IPS DF 6.9 (cell line): ENCODE measurements at regions not wholly inside any gene's neighbourhood (a gene's known extent, or its start where the extent isn't known, plus 50 kb on each side); places are given as distances from the start of the nearest gene placed in this dataset.

ENCODE experiments used
- DNase-seq: peaks from one replicate; pipeline ENCODE4 v3.0.0-alpha.2; 2013; ENCODE audit warnings: low read depth, low spot score
- H3K27ac ChIP-seq: one replicate; pipeline ENCODE4 v1.5.1; 2013; ENCODE audit warnings: low read length, control low read depth
- H3K27me3 ChIP-seq: 2 replicates; pipeline ENCODE4 v1.6.1; 2013; ENCODE audit warnings: mild to moderate bottlenecking, low read length; ENCODE audit not compliant: control insufficient read depth, insufficient read depth
- H3K36me3 ChIP-seq: 2 replicates; pipeline ENCODE4 v1.6.1; 2013; ENCODE audit warnings: low read length; ENCODE audit not compliant: control insufficient read depth, insufficient read depth
- H3K4me1 ChIP-seq: 2 replicates; pipeline ENCODE4 v1.6.1; 2013; ENCODE audit warnings: low read length; ENCODE audit not compliant: control insufficient read depth, insufficient read depth
- H3K4me3 ChIP-seq: 2 replicates; pipeline ENCODE4 v1.5.1; 2013; ENCODE audit warnings: mild to moderate bottlenecking, low read length
- H3K9me3 ChIP-seq: 2 replicates; pipeline ENCODE4 v1.6.1; 2013; ENCODE audit warnings: low read length, inconsistent platforms; ENCODE audit not compliant: control insufficient read depth, insufficient read depth
- WGBS: extraction: QIAGEN DNeasy Blood & Tissue Kit; methylation state at CpG from one replicate; pipeline ENCODE4 v1.1.7; 2013; ENCODE audit warnings: mixed read lengths, missing lambda C conversion rate; ENCODE audit not compliant: insufficient read length, insufficient coverage; 5-methylcytosine and 5-hydroxymethylcytosine counted together

DNA sequence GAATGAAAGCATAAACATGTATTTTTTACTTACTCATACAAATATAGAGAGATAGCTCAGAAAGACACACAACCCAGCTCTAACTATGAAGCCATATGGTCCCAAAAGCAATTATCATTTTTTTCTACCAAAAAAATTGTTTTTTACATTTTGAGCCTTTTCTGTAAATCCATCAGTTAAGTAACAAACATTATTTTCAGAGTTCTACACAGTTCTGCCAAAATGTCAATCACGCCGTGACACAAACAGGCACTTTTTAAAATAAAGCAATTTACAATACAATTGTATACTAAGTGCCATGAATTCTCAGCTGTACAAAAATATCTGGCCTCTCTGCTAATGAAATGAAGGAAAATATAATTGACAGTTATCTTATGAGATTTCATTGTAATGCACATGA, 201.4 kb upstream of the ID4 start:
- Histone ChIP-seq H3K4me1 (no peaks in the 10 kb centered on the region), H3K27ac (no peak overlapping the region), H3K9me3 (no peaks in the 10 kb centered on the region), H3K4me3 (no peak overlapping the region), H3K36me3 (no peaks in the 10 kb centered on the region), H3K27me3 (no peaks in the 10 kb centered on the region)
- DNase-seq = no peak
- no CpG with 5 or more reads among the region's 2 CpGs for WGBS

- no peak for DNase-seq
- no peak overlapping the region for H3K27ac ChIP-seq
- H3K27me3 ChIP-seq = no peaks in the 10 kb centered on the region
- H3K4me3 ChIP-seq = no peak overlapping the region
- H3K4me1 ChIP-seq = no peaks in the 10 kb centered on the region
- H3K36me3 ChIP-seq = no peaks in the 10 kb centered on the region
- no peaks in the 10 kb centered on the region for H3K9me3 ChIP-seq
- no CpG with 5 or more reads among the region's 1 CpG for WGBS
These were observed 200.2 kb upstream of the ID4 start for GRCh38 chr6:19637010-19637409.

- H3K4me3 ChIP-seq = no peak overlapping the region
- no peaks in the 10 kb centered on the region for H3K9me3 ChIP-seq
- DNase-seq = no peak
- H3K27ac ChIP-seq = no peak overlapping the region
- no peaks in the 10 kb centered on the region for H3K4me1 ChIP-seq
- H3K27me3 ChIP-seq = no peaks in the 10 kb centered on the region
- no peaks in the 10 kb centered on the region for H3K36me3 ChIP-seq
- WGBS = no CpG with 5 or more reads among the region's 9 CpGs
These were observed 198.2 kb upstream of the ID4 start for GRCh38 chr6:19638931-19639330.

DNA sequence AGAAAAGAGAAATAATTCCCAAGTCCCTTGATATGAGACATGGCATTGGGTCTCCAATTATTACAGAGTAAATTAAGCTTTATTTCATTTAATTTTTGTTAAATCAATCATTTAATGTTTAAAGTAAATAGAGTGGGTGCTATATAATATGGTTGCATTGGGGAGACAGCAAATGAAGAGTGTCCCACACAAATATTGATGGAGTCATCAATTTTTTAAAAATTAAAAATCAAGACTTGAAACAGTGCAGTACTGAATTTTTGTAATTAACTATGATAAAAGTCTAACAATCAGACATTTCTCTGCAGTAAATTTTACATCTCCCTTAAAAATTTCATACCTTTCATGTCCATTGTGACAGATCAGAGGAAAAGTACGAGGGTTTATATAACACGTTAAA, 193.9 kb upstream of the ID4 start:
- Histone ChIP-seq H3K9me3 (no peaks in the 10 kb centered on the region), H3K27me3 (no peaks in the 10 kb centered on the region), H3K36me3 (no peaks in the 10 kb centered on the region), H3K4me3 (no peak overlapping the region), H3K4me1 (no peaks in the 10 kb centered on the region), H3K27ac (no peak overlapping the region)
- no peak for DNase-seq
- no CpG with 5 or more reads among the region's 2 CpGs for WGBS

DNA sequence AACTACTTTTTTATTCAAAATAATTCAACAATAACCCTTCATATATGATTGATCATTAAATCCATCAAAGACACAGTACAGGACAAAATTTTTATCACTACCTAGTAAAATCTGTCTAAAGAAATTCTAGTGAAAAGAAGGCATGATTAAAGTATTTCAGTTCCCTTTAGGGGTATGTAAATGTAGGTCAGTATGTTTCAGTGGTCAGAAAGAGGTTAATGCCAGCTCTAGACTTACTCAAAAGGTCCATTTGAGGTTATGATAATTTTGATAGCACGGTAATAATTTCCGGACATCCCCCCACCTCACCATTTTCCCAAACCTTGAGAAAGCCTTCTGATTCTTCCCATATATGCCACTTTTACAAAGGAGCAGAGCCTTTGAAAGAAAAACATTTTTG, 193.5 kb upstream of the ID4 start:
- no peaks in the 10 kb centered on the region for H3K27me3 ChIP-seq
- H3K27ac ChIP-seq = no peak overlapping the region
- no peaks in the 10 kb centered on the region for H3K9me3 ChIP-seq
- no CpG with 5 or more reads among the region's 2 CpGs for WGBS
- H3K36me3 ChIP-seq = no peaks in the 10 kb centered on the region
- no peak for DNase-seq
- H3K4me1 ChIP-seq = no peaks in the 10 kb centered on the region
- no peak overlapping the region for H3K4me3 ChIP-seq

DNA sequence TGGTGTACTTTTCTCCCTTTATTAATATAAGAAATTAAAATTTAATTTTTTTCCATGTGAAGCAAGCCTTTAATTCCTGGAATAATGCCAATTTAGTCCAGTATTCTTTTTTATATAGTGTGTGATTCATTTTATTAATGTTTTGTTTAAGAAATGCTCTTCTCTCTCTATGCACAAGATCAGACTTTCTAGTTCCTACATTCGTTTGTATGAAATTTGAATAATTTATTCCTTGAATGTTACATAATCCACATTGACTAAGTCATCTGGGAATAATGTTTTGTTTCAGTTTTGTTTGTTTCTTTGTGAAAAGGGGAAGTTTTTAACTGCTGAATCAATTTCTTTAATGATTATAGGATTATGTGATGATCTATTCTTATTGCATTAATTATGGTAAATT, 181.4 kb upstream of the ID4 start:
- no peak overlapping the region for H3K4me3 ChIP-seq
- WGBS = no CpG with 5 or more reads among the region's 1 CpG
- H3K27me3 ChIP-seq = no peaks in the 10 kb centered on the region
- no peaks in the 10 kb centered on the region for H3K9me3 ChIP-seq
- DNase-seq = no peak
- no peak overlapping the region for H3K27ac ChIP-seq
- H3K36me3 ChIP-seq = no peaks in the 10 kb centered on the region
- no peaks in the 10 kb centered on the region for H3K4me1 ChIP-seq

GRCh38 chr6:19660123-19660910, 176.9 kb upstream of the ID4 start:
- H3K36me3 ChIP-seq = no peaks in the 10 kb centered on the region
- peaks cover 8% of the 10 kb centered on the region for H3K4me1 ChIP-seq
- no peak for DNase-seq
- H3K4me3 ChIP-seq = no peak overlapping the region
- no peaks in the 10 kb centered on the region for H3K9me3 ChIP-seq
- WGBS = no CpG with 5 or more reads among the region's 2 CpGs
- no peak overlapping the region for H3K27ac ChIP-seq
- no peaks in the 10 kb centered on the region for H3K27me3 ChIP-seq

DNA sequence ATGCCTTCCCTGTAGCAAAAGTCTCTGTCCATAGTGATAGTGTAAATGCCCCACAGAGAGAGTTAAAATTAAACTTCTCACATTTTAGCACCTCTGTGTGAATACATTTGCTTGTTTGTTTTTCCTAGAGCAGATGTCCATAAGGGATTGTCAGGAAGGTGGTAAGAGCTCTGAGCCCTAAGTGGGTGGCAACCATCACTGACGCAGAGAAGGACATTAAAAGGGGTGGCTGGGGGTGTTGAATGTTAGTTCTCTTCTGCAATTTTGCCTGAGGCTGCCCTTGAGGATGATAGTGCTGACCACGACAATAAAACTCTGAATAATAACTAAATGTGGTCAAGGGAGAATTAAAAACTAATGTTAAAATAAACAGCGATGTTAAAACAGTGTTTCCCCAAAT, 174.3 kb upstream of the ID4 start:
- no peaks in the 10 kb centered on the region for H3K9me3 ChIP-seq
- no peak overlapping the region for H3K27ac ChIP-seq
- H3K27me3 ChIP-seq = no peaks in the 10 kb centered on the region
- no peaks in the 10 kb centered on the region for H3K36me3 ChIP-seq
- WGBS = no CpG with 5 or more reads among the region's 3 CpGs
- H3K4me3 ChIP-seq = no peak overlapping the region
- DNase-seq = no peak
- peaks cover 8% of the 10 kb centered on the region for H3K4me1 ChIP-seq

GRCh38 chr6:19663479-19663878, 173.7 kb upstream of the ID4 start:
- no CpG with 5 or more reads among the region's 6 CpGs for WGBS
- Histone ChIP-seq H3K4me3 (no peak overlapping the region), H3K4me1 (peaks cover 8% of the 10 kb centered on the region), H3K36me3 (no peaks in the 10 kb centered on the region), H3K27ac (no peak overlapping the region), H3K9me3 (no peaks in the 10 kb centered on the region), H3K27me3 (no peaks in the 10 kb centered on the region)
- no peak for DNase-seq

GRCh38 chr6:19664050-19664449, 173.1 kb upstream of the ID4 start:
- Histone ChIP-seq H3K27ac (no peak overlapping the region), H3K36me3 (no peaks in the 10 kb centered on the region), H3K9me3 (no peaks in the 10 kb centered on the region), H3K4me3 (no peak overlapping the region), H3K27me3 (no peaks in the 10 kb centered on the region), H3K4me1 (peaks cover 8% of the 10 kb centered on the region)
- no peak for DNase-seq
- no CpG with 5 or more reads among the region's 7 CpGs for WGBS
